Activated B cell treated with CpG ODN at 0.5 μM for 24 hours (primary cell): ENCODE measurements at regions not wholly inside any gene's neighbourhood (a gene's known extent, or its start where the extent isn't known, plus 50 kb on each side); places are given as distances from the start of the nearest gene placed in this dataset.

Source experiments
- ATAC-seq: fragments of 200-7000 bp; cut with Tn5 transposase; one replicate; pipeline ENCODE4 v1.10.0; 2021; ENCODE audit warnings: low read depth, mild to moderate bottlenecking, moderate library complexity
- CTCF ChIA-PET: fragments of 350-600 bp; sonication (Branson Sonifier 250); formaldehyde crosslinking; loops from one replicate; lab custom pipeline; 2021; ENCODE audit warnings: antibody characterized with exemption; lab: Charles Lee
- POLR2A ChIA-PET: fragments of 350-600 bp; sonication (Branson Sonifier 250); formaldehyde crosslinking; loops from one replicate; lab custom pipeline; 2021; ENCODE audit warnings: antibody characterized with exemption; lab: Charles Lee
- DNase-seq: peaks from one replicate; pipeline ENCODE4 v3.0.0; 2022
- H3K27ac Mint-ChIP-seq: one replicate; pipeline ENCODE4 v1.8.0; 2020; ENCODE audit warnings: mixed read lengths
- H3K27me3 Mint-ChIP-seq: one replicate; pipeline ENCODE4 v1.8.0; 2021; ENCODE audit warnings: mixed read lengths
- H3K36me3 Mint-ChIP-seq: one replicate; pipeline ENCODE4 v1.8.0; 2021; ENCODE audit warnings: low read depth, mixed read lengths
- H3K4me1 Mint-ChIP-seq: one replicate; pipeline ENCODE4 v1.8.0; 2021; ENCODE audit warnings: mixed read lengths
- H3K4me3 Mint-ChIP-seq: one replicate; pipeline ENCODE4 v1.8.0; 2020; ENCODE audit warnings: mild to moderate bottlenecking, mixed read lengths
- H3K9me3 Mint-ChIP-seq: one replicate; pipeline ENCODE4 v1.8.0; 2020; ENCODE audit warnings: mixed read lengths
- CTCF ChIP-seq: fragments of 200-600 bp; IDR thresholded peaks from one replicate; pipeline ENCODE4 v1.8.0; 2022; ENCODE audit warnings: antibody characterized with exemption, mild to moderate bottlenecking
- intact Hi-C: fragments of 100-400 bp; cut with micrococcal nuclease; formaldehyde crosslinking; loops from one replicate; pipeline ENCODE4 v1.15.1; 2024

DNA sequence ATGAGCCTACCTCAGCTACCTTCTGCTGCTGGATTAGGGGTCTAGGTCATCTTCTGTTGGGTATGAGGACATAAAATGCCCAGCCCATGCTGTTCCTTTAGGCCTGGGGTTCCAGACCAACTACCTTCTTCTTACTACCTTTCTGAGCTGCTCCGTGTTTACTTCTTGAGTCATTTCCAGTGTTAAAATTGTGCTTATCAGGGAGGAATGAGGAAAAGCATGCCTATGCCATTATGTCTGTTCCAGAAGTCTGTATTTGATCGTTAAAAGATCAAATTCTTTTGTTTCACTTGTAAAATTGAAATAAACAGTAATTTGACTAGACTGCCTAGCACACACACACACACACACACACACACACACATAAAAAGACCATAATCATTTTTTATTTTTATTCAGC, 1912.7 kb upstream of the TENM3 start:
- TF ChIP-seq CTCF: no peak
- Mint-ChIP-seq H3K4me3 (no peak overlapping the region), H3K36me3 (no peaks in the 10 kb centered on the region), H3K4me1 (no peaks in the 10 kb centered on the region), H3K27me3 (no peaks in the 10 kb centered on the region), H3K9me3 (peaks cover 2% of the 10 kb centered on the region), H3K27ac (no peak overlapping the region)
- intact Hi-C loops: no loop called here
- ChIA-PET CTCF (no interaction called here), POLR2A (no interaction called here)
- DNase-seq: no peak
- ATAC-seq: no peak

DNA sequence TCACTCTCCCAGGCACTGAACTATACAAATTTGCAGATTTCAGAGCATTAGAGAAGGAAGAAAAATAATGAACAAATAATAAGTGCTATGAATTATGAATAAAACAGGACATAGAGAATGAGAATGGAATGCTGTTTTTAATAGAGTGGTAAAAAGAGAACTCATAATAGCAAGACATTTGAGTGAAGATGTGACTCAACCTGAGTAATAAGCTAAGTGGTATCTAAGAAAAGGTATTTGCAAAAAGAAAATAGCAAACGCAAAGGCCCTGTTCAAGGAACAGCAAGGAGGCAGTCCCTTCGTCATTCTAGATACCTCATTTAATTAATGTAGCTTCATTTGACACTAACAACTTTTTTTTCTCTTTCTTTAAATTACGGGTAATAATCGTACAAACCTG, 1910.0 kb upstream of the TENM3 start:
- H3K27me3 Mint-ChIP-seq: no peaks in the 10 kb centered on the region
- no peak overlapping the region for H3K27ac Mint-ChIP-seq
- TF ChIP-seq CTCF: no peak
- ChIA-PET POLR2A (no interaction called here), CTCF (no interaction called here)
- H3K36me3 Mint-ChIP-seq: no peaks in the 10 kb centered on the region
- ATAC-seq (no peak), DNase-seq (no peak)
- no peaks in the 10 kb centered on the region for H3K4me1 Mint-ChIP-seq
- H3K4me3 Mint-ChIP-seq: no peak overlapping the region
- intact Hi-C loops: no loop called here
- peaks cover 2% of the 10 kb centered on the region for H3K9me3 Mint-ChIP-seq

GRCh38 chr4:180335566-180335965, 1907.6 kb upstream of the TENM3 start:
- H3K27me3 Mint-ChIP-seq: no peaks in the 10 kb centered on the region
- no peak overlapping the region for H3K4me3 Mint-ChIP-seq
- peaks cover 2% of the 10 kb centered on the region for H3K9me3 Mint-ChIP-seq
- TF ChIP-seq CTCF: no peak
- H3K27ac Mint-ChIP-seq: no peak overlapping the region
- ChIA-PET CTCF (no interaction called here), POLR2A (no interaction called here)
- intact Hi-C loops: no loop called here
- DNase-seq (no peak), ATAC-seq (no peak)
- no peaks in the 10 kb centered on the region for H3K36me3 Mint-ChIP-seq
- H3K4me1 Mint-ChIP-seq: no peaks in the 10 kb centered on the region

DNA sequence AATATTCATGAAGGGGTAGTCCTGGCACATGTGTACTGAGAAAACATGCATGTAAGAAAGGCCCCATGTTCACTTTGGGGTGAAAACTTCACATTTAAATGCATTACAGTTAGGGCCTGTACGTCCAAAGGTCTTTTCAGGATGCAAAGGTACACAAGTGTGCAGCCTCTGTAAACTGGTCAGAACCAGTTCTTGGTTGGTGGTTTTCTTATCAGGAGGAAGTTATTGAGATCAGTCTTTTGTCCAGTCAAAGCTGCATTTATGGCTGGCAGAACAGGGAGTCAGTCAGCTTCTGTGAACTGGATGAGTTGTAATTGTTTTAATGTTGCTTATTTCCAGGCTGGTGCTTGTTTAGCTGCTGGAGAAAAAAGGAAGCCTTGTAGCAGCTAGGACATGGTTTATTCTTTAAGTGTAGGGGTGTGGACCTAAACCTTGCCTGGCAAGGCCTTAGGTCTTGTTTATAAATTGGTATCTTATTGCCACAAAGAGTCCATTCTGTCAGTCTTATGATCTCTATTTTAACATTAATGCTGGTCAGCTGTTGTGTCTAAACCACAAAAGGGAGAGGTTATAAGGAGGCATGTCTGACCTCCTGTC, 1906.6 kb upstream of the TENM3 start:
- Mint-ChIP-seq H3K4me3 (no peak overlapping the region), H3K9me3 (peaks cover 1% of the 10 kb centered on the region), H3K4me1 (no peaks in the 10 kb centered on the region), H3K27me3 (no peaks in the 10 kb centered on the region), H3K27ac (no peak overlapping the region), H3K36me3 (no peaks in the 10 kb centered on the region)
- ChIA-PET CTCF (no interaction called here), POLR2A (no interaction called here)
- intact Hi-C loops: no loop called here
- TF ChIP-seq CTCF: no peak
- DNase-seq (no peak), ATAC-seq (no peak)

- TF ChIP-seq CTCF: no peak
- ChIA-PET POLR2A (no interaction called here), CTCF (no interaction called here)
- H3K4me1 Mint-ChIP-seq: no peaks in the 10 kb centered on the region
- H3K36me3 Mint-ChIP-seq: no peaks in the 10 kb centered on the region
- no peaks in the 10 kb centered on the region for H3K9me3 Mint-ChIP-seq
- no peak overlapping the region for H3K27ac Mint-ChIP-seq
- H3K27me3 Mint-ChIP-seq: no peaks in the 10 kb centered on the region
- no peak for ATAC-seq
- DNase-seq: no peak
- intact Hi-C loops: no loop called here
- no peak overlapping the region for H3K4me3 Mint-ChIP-seq
These were observed 1901.3 kb upstream of the TENM3 start for GRCh38 chr4:180341926-180342325.
